Epithelial cell of prostate (primary cell): ENCODE measurements at regions not wholly inside any gene's neighbourhood (a gene's known extent, or its start where the extent isn't known, plus 50 kb on each side); places are given as distances from the start of the nearest gene placed in this dataset.

Experiments used
- DNase-seq: peaks from one replicate; pipeline ENCODE4 v3.0.0-alpha.2; 2011; ENCODE audit warnings: low read depth, low spot score
- H3K27ac ChIP-seq: fragments of 450-650 bp; 2 replicates; pipeline ENCODE4 v1.5.1; 2017; ENCODE audit warnings: mild to moderate bottlenecking

GRCh38 chr4:24319387-24319786 is 265.0 kb downstream of the DHX15 start:
- no peak for DNase-seq
- H3K27ac ChIP-seq, result no peak overlapping the region

- H3K27ac ChIP-seq, result peak overlapping the region; percentile 37
- DNase-seq, result no peak
These were observed 269.3 kb downstream of the DHX15 start for GRCh38 chr4:24315056-24315455.

GRCh38 chr4:24312261-24312913 is 272.0 kb downstream of the DHX15 start:
- H3K27ac ChIP-seq, result no peak overlapping the region
- no peak for DNase-seq

DNA sequence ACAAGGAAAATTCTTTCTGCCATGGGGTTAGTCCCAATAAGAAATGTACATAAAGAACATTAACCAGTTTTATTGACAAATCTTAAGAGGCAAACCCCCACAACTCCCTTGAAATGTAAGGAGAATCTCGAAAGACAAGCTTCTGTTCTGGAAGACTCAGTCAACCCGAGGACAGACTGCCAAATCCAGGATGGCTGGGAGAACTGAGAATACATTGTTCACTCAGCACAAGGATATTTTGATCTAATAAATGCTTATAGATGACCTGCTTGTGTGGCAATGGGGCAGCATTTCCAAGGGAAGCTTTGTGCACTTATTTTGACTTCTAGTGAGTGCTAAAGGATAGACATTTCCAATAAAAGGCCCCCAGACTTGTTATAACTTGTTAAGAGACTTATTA is 280.4 kb downstream of the DHX15 start:
- no peak overlapping the region for H3K27ac ChIP-seq
- no peak for DNase-seq

DNA sequence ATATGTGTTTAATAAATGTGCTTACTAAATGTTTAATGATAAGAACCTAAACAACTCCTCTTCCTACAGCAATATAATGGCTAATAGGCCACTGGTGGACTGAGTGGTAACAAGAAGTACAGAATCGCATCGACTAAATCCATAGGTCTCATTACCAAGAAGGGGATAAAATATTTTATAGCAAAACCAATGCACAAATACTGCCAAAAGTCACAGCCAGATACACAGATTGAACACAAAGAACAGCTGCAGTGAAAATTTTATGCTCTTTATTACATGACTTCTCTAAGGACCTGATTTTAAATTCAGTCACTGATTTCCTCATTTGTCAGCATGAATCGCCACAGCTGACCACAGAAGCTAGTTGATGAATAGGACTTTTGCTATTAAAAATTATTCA is 285.4 kb downstream of the DHX15 start:
- DNase-seq, result no peak
- H3K27ac ChIP-seq, result no peak overlapping the region

GRCh38 chr4:24287096-24287495 is 297.3 kb downstream of the DHX15 start:
- no peak overlapping the region for H3K27ac ChIP-seq
- no peak for DNase-seq

DNA sequence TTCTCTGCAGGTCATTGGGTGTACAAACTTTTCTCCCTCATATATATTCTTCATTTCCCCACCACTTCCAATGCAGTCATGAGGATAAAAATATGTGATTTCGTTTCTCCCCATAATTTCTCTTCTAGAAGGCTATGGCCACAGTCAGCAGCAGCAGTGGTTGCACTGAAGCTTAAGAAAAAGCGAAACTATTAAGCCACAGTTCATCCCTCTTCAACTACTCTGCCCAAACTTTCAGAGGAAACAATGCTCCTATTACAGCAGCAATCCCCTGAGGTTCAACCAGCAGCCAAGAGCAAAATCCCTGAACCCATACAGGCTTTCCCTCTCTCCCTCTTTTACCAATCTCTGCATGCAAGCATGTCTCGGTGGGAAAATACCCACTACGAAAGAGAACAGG is 298.6 kb downstream of the DHX15 start:
- no peak for DNase-seq
- no peak overlapping the region for H3K27ac ChIP-seq

DNA sequence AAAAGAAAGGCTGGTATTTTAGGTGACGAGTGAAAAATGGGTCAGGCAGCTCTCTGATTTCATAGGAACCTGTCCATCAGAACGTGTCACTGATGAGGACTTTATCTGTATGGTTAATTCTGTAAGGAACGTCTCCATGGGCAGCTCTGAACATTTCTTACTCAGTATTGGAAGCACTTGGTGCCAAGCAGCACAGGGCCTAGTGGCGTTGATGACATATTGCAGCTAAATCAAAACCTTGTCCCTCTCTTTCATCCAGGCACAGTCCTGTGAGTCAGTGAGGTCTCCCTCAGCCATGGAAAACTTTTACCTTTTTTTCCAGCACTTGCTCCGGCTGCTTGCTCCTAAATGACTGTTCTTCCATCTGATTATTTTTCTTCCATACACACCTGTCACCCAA is 301.9 kb downstream of the DHX15 start:
- H3K27ac ChIP-seq, result no peak overlapping the region

GRCh38 chr4:24279911-24280375 is 304.4 kb downstream of the DHX15 start:
- no peak for DNase-seq
- H3K27ac ChIP-seq, result no peak overlapping the region

More for the DNA sequence above, 301.9 kb downstream of the DHX15 start:
- no peak for DNase-seq

- DNase-seq, result no peak
- no peak overlapping the region for H3K27ac ChIP-seq
These were observed 304.9 kb downstream of the DHX15 start for GRCh38 chr4:24279469-24279868.

DNA sequence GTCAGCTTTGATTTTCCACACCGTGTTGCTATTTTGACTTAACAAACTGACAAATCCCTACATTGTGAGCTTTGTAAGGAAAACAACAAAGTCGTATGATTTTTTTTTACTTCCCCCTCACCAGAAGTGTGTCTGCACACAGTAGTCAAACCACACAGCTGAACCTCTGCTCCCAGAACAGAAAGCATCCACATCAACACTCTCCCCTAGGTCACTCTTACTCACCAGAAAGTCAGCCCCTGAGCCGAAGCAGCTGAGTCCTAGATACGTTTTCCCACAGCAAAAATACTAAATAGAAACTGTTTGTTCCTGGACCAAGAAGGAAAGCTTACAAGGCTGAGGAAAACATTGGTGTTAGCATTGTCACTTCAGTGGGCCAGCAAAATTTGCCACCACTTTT is 305.7 kb downstream of the DHX15 start:
- H3K27ac ChIP-seq, result no peak overlapping the region
- DNase-seq, result no peak

DNA sequence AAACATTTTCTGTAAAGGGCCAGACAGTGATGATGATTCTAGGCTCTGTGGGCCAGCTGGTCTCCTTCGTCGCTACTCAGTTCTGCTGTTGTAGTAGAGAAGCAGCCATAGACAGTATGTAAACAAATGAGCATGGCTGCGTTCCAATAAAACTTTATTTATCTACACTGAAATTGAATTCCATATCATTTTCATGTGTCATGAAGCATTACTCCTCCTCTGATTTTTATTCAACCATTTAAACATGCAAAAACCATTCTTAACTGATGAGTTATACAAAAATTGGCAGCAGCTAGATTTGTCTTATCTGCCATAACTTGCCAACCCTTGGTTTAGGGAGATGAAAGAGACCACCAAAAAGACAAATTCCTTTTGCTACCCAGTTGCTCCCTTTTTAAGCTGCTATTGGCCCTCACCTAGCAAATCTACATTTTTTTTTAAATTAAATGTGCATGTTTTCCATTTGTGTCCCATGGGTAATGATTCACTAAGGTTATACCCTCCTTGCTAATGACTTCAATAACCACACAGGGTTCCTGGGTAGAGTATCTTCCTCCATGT is 309.9 kb downstream of the DHX15 start:
- peak overlapping the region; percentile 75 for H3K27ac ChIP-seq
- DNase-seq, result peak; percentile 34

DNA sequence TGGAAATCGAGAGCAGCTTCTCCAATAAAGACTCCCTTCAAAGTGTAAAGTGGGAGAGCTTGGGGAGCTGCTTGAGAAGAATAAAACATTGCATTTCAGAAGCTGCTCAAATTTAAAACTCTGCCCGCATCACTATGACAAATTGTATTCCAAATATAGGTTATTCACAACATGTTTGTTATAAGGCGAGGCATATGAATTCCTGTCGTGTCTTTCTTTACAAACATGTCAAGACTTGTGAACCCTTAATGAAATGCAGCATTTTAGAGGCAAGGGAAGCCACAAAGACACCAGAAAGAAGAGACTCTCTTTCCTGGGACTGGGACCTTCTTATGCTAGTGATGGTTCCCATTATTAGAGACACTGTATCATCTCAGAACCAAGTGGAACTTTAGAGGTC is 311.2 kb downstream of the DHX15 start:
- H3K27ac ChIP-seq, result peak overlapping the region; percentile 75
- peak; percentile 40 for DNase-seq

DNA sequence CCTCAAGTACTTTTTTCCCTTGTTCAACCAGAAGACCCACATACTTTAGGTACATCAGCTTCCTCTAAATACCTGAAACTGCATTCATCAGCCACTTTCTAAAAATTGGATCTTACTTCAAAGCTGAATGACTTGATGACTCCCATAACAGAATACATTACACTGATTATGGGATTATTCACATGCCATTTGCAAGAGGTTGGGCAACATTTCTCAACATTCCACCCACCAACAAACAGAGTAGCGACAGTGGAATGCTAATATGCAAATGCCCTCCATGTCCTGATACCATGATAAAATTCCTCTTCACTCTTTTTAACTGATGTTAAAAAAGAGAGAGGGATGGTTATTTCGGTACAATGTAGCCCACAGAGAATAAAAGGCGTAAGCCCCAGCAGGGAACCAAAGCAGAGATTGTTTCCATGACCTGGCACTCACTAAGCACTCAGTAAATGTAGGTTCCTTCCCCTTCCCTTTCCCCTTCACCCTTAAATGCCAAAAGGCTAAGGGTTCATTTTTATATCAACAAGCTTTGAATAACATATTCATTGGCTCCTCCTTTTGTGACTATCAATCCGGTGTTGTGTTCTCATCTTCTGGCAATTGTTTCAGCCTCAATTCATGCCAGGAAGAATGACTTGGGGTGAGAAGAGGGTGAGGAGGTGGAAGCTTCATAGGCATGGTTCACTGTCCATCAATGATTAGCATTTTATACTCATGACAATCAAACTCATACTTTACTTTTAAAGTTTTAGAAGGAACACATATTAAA is 317.2 kb downstream of the DHX15 start:
- peak; percentile 45 for DNase-seq
- H3K27ac ChIP-seq, result peak overlapping the region; percentile 34

- no peak overlapping the region for H3K27ac ChIP-seq
- DNase-seq, result no peak
These were observed 318.4 kb downstream of the DHX15 start for GRCh38 chr4:24265989-24266388.

- no peak for DNase-seq
- H3K27ac ChIP-seq, result no peak overlapping the region
These were observed 321.7 kb downstream of the DHX15 start for GRCh38 chr4:24262616-24263015.

DNA sequence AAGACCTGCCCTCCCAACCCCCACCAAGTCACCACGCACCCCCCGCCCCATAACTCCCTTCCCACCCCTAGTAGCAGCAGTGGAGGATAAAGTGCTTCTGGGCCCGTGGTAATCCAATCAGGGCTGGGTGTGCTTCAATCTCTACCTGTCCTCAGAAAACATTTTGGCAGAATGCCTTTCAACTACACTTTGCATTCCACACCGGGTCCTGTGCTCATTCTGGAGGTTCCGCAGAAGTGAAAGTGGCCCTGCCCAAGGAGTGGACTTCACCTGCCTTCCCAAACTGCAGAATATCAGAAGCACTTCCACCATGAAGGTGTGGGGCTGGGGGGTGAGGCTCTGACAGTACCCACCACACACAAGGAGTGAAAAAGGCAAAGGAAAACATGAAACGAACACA is 322.3 kb downstream of the DHX15 start:
- no peak overlapping the region for H3K27ac ChIP-seq
- no peak for DNase-seq

DNA sequence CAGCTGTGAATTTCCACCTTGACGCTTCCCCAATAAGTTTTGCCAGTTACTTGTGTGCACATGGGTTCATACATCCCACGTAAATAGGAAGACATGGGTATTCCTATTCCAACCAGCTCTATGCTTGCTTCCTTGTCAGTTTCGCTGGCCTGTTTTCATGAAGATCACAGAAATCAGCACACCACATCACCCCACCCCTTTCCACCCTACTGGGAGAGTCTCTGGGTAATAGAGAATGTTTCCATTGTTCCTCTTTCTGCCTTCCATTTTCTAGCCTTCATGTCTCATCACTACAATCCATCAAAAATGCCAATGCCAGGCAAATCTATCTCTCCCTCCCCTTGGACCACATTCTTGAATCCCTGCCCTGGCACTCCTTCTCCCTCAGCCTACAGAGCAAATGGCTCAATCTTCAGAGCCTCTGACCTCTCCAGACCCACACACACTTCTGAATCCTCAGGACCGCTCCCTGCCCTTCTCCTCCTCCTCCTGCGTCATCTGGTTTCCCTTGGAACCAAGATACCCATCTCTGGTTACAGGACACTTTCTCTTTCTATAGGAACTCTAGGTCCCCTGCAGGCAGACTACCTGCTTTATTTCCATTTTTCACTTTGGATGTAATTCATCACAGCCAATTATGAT is 323.3 kb downstream of the DHX15 start:
- H3K27ac ChIP-seq, result no peak overlapping the region
- DNase-seq, result no peak

- DNase-seq, result no peak
- H3K27ac ChIP-seq, result no peak overlapping the region
These were observed 324.1 kb downstream of the DHX15 start for GRCh38 chr4:24260133-24260715.

- no peak for DNase-seq
- no peak overlapping the region for H3K27ac ChIP-seq
These were observed 327.8 kb downstream of the DHX15 start for GRCh38 chr4:24256547-24256946.

GRCh38 chr4:24256066-24256465 is 328.3 kb downstream of the DHX15 start:
- no peak overlapping the region for H3K27ac ChIP-seq
- DNase-seq, result no peak
